HCT116 (cell line): ENCODE measurements at regions not wholly inside any gene's neighbourhood (a gene's known extent, or its start where the extent isn't known, plus 50 kb on each side); places are given as distances from the start of the nearest gene placed in this dataset.

Experiments used
- ATF3 ChIP-seq: IDR thresholded peaks from 2 replicates; pipeline ENCODE4 v1.6.1; 2012
- CBX3 ChIP-seq: IDR thresholded peaks from 2 replicates; pipeline ENCODE4 v1.6.1; 2012; ENCODE audit warnings: low read depth
- CTCF ChIP-seq, 3 experiments: fragments of 200-600 bp in 1 of 3; sonication (generic) in 1 of 3; IDR thresholded peaks in 2 of 3; conservative IDR thresholded peaks in 1 of 3; 2 replicates each; pipeline ENCODE4 v1.5.1; 2012 to 2017; ENCODE audit warnings: low read depth in 2 of 3, low read length in 2 of 3, antibody characterized with exemption in 1 of 3, borderline replicate concordance in 1 of 3, control low read depth in 1 of 3, mild to moderate bottlenecking in 1 of 3, mixed read lengths in 1 of 3, mixed run types in 1 of 3, moderate library complexity in 1 of 3; ENCODE audit not compliant: insufficient read depth in 1 of 3
- EZH2phosphoT487 ChIP-seq: fragments of 200-600 bp; IDR thresholded peaks from 2 replicates; pipeline ENCODE4 v1.6.1; 2018; ENCODE audit warnings: antibody characterized with exemption, borderline replicate concordance
- MAX ChIP-seq: IDR thresholded peaks from 2 replicates; pipeline ENCODE4 v1.6.1; 2012
- POLR2AphosphoS5 ChIP-seq: IDR thresholded peaks from 2 replicates; pipeline ENCODE4 v1.6.1; 2011; ENCODE audit warnings: mild to moderate bottlenecking, low read depth, low read length, moderate library complexity
- RAD21 ChIP-seq: IDR thresholded peaks from 2 replicates; pipeline ENCODE4 v1.6.1; 2012; ENCODE audit warnings: low read depth, mild to moderate bottlenecking

GRCh38 chr2:122011493-122012270 is 256.2 kb downstream of the TSN start:
- TF ChIP-seq CTCF (IDR thresholded peaks at IDR 0.05 in 2 of 3, conservative IDR thresholded peaks at IDR 0.05 in 1 of 3; ENCODE audit: borderline replicate concordance in 1 of 3, insufficient read depth in 1 of 3, low read depth in 2 of 3, low read length in 2 of 3): no peak
- no peak for TF ChIP-seq ATF3
- TF ChIP-seq POLR2AphosphoS5: no peak
- TF ChIP-seq EZH2phosphoT487: no peak
- TF ChIP-seq CBX3: no peak
- no peak for TF ChIP-seq RAD21
- TF ChIP-seq MAX: no peak
